GM18520 (cell line): ENCODE measurements at regions not wholly inside any gene's neighbourhood (a gene's known extent, or its start where the extent isn't known, plus 50 kb on each side); places are given as distances from the start of the nearest gene placed in this dataset.
"Not testable (repeated sequence)": the region's sequence is repeated elsewhere in the genome, so short reads cannot be mapped to it uniquely, and the experiment has no call there.

Source experiments
- ATAC-seq: cut with Tn5 transposase; IDR thresholded peaks from one replicate; pipeline ENCODE4 v1.9.1; 2021; ENCODE audit not compliant: unreplicated experiment

DNA sequence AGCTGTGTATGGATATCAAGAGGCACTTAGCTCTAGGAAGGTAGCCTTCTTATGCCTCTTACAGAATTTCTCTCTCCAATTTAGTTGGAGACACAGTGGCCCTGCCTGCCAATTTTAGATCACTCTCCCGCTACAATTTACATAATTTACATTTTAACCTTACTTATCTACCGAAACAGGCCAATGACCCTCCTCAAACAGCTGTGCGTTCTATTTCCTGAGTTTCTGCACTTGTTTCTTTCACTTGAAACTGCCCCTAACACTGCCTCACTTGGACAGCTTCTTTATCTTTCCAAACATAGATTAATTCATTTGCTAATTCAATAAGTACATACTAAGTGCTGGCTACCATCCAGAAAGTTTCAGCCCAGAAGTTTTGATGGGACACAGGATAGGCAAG lies 52.9 kb upstream of the HDDC2 start:
- no peak for ATAC-seq

DNA sequence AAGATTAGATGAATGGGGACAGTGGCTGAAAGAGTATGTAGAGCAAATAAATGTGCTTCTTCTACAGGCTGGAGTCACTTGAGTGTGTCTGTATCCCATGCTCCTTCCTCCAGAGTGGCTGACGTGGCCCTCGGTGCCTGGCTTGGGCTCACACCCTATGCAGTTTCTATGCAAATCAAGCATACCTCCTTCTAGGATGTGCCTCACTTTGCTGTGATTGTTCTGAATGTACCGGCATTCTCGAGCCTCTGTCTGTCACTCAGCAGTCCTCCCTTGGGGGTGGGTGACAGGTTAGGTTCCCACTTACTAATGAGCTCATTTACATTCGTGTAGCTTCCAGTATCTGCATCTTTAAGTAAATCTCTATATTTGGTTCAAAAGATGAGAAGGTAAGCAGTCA lies 55.1 kb upstream of the HDDC2 start:
- ATAC-seq = peak; percentile 66

DNA sequence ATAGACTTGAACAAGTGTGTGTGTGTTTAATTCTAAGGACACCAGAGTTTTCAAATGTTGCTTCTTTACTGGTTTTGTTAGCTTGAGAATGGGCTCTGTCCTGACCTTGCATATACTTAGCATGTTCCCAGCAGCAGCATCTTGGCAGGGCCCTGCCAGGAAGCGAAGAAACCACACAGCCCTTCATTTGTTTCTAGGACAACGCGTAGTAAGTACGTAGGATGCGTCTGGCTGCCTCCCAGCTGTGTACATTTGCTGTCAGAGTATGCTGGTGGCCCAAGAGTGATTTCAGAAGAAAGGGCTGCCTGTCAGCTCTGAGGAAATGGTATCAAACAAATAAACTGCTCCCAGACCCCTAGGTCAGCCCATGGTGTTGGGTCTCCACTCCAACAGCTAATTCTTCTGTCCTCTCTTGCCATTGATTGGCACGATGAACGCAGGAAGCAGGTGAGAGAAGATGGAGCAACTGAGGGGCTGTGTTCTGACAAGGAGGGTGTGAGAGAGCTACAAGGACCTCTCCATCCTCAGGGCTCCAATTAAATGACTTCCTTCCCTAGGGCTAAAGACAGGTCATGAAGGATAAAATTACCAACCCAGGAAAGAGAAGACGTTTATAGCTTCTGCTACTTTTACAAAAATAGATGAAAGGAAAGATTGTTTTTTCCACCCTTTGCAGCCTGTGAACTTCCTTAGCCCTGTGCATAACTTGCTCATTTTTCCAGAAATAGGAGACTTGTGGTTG lies 55.9 kb upstream of the HDDC2 start:
- ATAC-seq = peak; percentile 42

DNA sequence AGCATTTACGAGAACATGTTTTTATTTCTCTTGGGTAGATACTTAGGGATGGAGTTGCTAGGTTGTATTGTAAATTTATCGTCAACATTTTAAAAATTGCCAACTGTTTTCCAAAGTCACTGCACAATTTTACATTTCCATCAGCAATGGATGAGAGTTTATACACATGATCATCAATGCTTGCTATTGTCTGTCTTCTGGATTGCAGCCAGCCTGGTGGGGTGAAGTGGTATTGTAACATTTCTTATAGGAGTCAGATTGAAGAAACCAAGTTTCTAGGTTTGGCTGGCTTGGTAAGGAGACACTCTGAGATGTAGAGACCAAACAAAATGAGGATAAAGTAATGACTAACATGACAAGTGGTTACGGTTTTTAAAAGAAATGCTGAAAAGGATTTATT lies 57.1 kb upstream of the HDDC2 start:
- no peak for ATAC-seq

DNA sequence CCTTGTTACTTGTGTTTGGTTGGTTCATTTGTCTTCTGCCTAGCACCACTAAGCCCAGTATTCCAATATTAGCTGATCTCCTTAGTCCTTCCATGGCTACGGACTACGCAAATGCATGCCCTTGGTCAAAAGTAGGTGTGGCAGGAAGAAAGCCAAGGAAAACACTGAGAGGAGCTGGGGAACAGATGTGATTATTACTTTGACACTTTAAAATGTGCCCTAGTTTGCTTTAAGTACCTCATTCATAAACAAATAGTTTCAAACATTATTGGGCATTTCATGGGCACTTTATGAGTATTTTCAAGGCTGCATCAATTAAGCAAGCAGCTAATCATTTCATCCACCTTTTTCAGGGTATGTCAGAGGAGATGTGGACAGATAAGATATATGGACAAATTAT lies 60.1 kb upstream of the HDDC2 start:
- ATAC-seq = no peak

DNA sequence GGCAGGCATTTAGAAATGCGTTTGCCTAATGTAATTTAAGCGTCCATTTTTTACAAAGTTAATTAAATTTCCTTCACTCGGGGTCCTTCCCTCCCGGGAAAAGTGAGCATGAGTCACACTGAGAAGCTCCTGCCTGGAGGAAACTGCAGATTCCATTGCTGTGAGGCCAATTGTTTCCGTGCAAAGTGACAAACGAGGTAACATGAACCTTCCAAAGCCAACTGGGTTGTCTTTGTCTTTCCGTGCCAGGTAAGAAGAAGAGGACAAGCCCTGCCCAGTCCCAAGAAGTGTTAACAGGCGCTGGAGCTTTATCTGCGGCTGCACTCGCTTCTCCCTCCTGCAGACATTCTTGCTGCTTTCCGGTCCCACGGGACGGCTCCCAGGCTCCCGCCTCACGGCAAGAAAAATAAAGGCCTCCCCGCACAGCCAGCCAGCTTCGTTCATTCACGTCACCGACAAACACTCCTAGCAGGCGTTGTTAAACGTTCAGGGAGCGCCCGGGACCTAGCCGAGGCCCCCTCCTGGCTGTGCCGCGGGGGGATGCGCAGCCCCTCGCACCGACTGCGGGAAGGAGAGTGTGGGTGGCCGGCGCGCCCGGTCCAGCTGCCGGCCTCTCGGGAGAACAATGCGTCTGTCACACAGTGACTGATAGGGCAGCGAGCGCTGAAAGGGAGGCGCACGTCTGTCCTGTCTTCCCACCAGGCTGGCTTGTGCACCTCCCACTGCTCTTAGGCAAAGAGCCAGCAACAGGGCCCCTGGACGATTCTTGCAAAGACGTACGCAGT lies 61.5 kb upstream of the HDDC2 start:
- no peak for ATAC-seq

DNA sequence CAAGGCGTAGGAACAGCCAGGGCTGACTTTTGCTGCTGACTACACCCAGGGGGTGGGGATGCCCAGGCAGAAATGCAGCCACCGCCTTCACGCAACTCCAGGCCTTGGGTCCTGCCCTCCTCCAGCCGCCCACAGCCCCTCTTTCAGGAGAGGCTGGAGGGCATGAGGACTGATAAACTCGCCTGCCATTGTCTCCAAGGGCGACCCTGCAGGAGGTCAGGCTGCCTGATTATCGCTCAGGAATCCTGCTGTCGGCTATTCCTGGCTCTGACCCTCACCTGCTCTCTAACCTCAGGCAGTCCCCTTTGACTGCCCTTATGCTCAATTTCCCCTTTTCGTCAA lies 62.0 kb upstream of the HDDC2 start:
- ATAC-seq = no peak

DNA sequence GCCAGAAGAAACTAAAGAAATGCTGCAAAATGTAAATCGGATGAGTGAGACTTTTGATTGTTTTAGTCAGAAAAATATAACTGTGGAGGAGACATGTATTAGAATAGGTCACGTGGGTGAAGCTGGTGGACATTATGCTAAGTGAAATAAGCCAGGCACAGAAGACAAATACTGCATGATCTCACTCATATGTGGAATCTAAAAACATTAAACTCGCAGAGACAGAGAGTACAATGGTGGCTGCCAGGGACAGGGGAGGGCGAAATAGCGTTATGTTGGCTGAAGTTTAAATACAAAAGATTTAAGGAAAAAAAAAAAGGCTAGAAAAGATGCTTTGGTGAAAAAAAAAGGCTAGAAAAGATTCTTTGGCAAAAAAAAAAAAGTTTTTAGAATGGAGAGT lies 63.5 kb upstream of the HDDC2 start:
- no peak for ATAC-seq

DNA sequence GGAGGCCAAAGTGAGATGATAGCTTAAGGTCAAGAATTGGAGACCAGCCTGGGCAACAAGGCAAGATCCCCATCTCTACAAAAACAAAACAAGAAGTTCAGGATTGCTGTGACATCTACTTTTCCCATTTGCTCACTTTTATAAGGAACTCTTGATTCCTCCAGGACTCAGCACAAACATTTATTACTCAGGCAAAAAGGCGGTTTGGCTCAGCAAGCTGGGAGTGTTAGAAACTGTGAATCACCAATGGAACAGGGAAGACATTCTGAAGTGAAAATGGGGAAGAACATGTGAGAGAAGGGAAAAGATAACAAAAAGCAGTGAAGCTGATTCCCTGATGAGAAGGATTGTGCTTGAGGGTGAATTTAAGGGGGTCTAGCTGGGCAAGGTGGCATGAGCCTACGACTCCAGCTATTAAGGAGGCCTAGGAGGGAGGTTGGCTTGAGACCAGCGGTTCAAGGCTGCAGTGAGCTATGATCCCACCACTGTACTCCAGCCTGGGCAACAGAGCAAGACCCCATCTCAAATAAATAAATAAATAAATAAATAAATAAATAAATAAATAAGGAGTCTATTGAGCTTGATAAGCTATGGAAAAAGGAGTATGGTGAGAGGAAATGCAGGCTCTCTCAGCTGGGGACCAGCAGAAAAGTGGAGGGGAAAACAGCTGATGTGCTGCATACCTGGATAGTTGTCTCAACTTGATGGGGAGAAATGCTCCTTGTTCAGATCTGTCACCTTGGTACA lies 65.4 kb upstream of the HDDC2 start:
- ATAC-seq = no peak

DNA sequence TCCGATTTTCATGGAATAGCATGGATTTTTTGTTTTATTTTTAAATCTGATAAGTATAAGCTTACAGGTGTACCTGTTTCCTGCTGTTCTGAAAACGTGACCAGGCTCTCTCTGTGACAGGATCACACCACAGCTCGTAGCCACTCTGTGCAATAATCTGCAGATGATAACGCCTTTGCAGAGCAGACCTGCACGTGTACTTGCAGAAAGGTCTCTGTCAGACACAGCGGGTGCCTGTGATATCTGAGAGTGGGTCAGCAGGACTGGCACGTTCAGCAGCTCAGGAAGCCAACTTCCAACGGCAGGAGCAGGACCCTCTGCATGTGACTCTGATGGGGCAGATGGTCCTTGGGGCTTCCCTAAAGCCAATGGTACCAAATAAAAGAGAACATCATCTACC lies 68.6 kb upstream of the HDDC2 start:
- no peak for ATAC-seq

DNA sequence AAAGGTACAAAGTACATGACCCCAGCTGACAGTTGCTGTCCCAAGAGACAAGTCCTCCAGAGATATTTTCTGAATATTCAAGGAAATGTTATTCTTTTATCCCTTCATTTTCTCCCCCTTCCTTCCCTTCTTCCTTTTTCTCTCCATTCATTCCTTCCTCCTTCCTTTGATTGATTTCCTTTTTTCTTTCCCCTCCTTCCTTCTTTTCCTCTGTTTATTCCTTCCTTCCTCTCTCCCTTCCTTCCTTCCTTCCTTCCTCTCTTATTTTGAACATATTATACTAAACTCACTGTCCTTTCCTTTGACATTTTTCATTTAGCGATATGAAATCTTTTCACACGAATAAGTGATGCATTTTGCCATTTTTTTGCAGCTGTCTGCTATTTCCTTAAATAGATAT lies 73.2 kb upstream of the HDDC2 start:
- no peak for ATAC-seq

DNA sequence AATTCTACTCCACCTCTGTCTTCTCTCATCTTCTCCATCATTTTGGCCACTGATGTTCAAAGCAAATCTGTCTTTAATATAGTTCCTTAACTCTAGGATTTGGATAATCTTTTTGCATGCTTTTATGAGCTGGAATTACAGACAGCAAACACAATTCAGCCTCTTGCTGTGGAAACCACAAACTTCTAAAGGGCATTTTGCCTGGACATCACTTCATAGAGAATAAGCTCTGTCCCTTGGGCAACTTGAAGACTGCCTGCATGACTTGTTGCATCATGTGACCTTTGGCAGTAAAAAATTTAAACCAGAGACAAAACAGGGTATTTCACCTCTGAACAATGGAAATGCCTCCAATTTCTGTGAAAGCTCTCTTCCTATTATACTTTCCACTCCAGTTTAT lies 74.1 kb upstream of the HDDC2 start:
- ATAC-seq = no peak

DNA sequence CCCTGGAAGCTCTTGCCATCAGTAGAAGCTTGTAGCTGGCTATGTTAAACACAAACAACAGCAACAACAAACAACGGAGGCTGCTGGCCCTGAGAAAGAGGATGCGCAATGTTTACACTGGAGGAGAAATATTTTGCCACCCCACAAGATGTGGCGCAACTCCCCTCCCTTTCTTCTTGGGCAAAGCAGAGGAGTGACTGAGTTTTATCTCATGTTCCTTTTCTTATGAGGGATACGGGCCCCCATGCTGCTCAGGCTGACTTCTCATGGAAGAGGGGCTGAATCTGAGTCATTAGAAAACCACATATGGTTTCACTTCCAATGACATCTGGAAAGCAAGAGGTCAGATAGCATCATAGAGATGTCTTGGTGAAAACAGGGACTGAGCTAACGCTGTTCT lies 75.9 kb upstream of the HDDC2 start:
- no peak for ATAC-seq

DNA sequence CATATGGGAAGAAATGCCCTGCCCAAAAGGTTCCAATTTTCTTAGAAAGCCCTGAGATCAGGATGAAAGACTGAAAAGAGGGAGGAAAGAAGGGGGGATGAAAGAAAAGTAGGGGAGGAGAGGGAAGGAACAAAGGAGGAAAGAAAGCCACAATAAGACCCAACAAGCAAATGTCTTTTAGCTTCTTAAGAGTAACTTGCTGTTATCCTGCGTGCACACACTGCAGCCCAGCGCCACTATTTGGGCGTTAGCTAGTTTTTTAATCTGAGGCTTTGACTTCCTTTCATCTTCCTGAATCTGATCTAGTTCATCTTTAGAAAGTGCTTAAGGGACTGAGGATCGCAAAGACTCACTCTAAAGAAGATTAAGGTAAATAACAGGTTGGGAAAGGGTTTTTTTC lies 77.4 kb upstream of the HDDC2 start:
- no peak for ATAC-seq

DNA sequence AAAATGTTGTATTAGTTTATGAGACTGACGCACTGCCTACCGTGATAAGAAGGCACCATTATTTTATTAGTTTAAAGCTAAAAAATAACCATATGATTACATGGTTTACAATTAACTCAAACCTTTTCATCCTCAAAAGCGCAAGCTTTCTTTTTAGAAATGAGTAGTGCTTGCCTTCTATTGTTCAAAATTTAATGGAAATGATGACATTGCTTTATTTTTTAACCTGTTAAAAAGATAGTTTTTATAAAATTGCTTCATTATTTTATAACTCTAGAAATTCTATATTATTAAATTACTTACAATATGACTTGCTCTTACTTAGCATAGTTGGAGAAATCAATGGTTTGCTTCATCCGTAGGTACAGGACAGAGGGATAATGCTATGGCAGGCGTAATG lies 78.7 kb upstream of the HDDC2 start:
- ATAC-seq = no peak

DNA sequence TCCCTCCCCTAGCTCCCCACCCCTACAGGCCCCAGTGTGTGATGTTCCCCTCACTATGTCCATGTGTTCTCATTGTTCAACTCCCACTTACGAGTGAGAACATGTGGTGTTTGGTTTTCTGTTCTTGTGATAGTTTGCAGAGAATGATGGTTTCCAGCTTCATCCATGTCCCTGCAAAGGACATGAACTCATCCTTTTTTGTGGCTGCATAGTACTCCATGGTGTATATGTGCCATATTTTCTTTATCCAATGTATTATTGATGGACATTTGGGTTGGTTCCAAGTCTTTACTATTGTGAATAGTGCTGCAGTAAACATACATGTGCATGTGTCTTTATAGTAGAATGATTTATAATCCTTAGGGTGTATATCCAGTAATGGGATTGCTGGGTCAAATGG lies 84.6 kb upstream of the HDDC2 start:
- not testable (repeated sequence) for ATAC-seq

DNA sequence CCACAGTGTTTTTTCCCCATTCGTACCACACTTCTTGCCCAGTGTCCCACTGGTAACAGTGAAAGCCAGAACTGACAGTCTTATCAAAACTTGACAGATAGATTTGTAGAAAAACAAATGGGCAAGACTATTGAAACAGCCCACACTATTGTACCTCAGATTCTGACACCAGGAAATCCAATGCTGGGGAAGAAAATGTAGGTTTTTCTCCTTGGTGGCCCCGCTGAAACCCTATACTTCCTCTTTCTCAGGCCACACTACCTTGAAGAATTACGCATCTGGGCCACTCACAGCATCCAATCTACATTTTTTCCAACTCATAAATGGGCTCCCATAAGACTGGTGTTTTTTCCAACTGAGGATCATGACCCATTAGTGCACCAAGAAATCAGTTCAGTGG lies 90.9 kb upstream of the HDDC2 start:
- no peak for ATAC-seq

DNA sequence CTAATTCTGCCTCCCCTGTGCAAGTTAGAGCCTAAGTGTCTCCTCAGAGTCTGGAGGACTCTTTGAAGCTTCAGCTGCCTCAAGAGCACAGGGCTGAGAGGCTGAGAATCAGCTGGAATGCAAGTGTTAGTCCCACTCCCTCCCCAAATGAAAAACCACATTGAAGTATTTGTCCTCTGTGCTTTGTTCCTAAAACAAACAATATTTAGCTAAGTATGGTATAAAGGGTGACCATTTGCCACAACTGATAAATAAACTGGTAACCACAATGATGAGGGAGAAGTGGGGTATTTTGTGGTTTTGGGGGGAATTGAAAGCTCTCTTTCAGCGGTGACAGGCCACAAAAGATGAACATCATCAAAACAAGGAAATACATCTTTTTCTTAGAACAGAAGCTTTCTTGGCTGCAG lies 91.7 kb upstream of the HDDC2 start:
- ATAC-seq = no peak

DNA sequence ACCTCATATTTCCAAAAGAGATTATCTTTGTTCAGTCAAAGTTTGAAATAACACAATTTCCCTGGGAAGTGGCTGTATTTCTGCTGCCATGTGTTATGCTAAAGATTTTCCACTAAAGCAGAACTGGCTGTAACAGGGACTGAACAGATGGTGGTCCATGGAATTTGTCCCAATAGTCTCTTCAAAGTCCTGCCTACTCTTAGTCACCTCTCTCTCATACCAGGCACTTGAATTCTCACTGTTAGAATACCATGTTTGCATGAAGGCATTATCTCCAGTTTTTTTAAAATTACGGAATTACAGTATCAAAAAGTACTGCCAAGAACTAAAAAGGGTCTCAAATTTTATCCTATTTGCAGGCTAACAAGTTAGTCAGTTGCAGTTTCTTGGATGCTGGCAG lies 105.0 kb upstream of the HDDC2 start:
- ATAC-seq = no peak

DNA sequence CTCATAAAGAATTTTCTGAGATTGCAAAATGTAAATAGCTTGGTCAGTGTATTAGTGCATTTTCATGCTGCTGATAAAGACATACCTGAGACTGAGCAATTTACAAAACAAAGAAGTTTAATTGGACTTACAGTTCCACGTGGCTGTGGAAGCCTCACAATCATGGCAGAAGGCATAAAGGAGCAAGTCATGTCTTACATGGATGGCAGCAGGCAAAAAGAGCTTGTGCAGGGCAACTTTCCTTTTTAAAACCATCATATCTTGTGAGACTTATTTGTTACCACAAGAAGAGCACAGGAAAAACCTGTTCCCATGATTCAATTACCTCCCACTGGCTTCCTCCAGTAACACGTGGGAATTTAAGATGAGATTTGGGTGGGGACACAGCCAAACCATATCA lies 112.7 kb upstream of the HDDC2 start:
- ATAC-seq = no peak

DNA sequence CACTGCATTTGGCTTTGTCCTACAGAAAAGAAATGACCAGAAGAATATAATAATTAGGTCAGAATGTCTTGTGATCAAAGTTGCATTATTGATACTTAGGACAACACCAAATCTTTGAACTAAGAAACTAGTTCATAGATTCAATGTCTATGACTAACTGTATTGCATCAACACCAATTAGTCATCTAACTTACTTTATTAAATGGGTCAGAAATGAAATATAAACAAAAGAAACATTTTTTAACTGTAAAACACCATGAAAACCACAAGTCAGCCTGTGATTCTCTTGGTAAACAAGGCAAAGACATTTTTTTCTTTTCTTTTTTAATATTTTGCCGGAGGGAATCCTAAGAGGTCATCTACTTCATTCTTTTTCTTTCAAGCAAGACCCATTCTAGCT lies 114.1 kb upstream of the HDDC2 start:
- ATAC-seq = no peak

DNA sequence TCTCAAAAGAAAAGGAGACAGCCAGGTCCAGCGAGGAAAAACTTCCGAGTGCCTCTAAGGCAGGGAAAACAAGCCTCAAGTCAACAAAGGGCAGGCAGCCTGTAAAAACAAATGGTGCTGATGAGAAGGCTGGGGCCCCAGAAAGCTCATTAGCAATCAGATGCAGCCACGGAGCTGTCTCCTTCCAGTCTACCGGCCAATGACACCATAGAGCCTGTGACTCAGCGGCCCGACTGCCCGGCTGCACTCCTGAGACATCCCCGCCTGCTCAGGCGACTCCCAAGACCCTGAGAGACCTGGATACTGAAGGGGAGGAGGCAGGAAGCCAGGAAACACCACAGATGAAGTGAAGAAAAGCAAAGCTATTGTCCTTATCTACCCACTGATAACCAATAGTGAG lies 120.1 kb upstream of the HDDC2 start:
- ATAC-seq = no peak
